ENCODE measurements at regions not wholly inside any gene's neighbourhood (a gene's known extent, or its start where the extent isn't known, plus 50 kb on each side); places are given as distances from the start of the nearest gene placed in this dataset.
A peak's percentile ranks its signal among the peaks of the same experiment; 100 is the strongest.
"Not testable (repeated sequence)": the region's sequence is repeated elsewhere in the genome, so short reads cannot be mapped to it uniquely, and the experiment has no call there.

- not testable (repeated sequence) for H3K27ac ChIP-seq; ATAC-seq (ENCODE audit: insufficient number of reproducible peaks, low FRiP score, low read depth); H3K9me3 ChIP-seq; H3K4me3 ChIP-seq; H3K4me1 ChIP-seq (ENCODE audit: control insufficient read depth in 1 of 2, low read depth in 2 of 2); H3K36me3 ChIP-seq; DNase-seq (ENCODE audit: low spot score); H3K27me3 ChIP-seq (replicated peaks; ENCODE audit: insufficient read depth)
These were observed 152.7 kb downstream of the CWH43 start for GRCh38 chr4:49138818-49139217.

DNA sequence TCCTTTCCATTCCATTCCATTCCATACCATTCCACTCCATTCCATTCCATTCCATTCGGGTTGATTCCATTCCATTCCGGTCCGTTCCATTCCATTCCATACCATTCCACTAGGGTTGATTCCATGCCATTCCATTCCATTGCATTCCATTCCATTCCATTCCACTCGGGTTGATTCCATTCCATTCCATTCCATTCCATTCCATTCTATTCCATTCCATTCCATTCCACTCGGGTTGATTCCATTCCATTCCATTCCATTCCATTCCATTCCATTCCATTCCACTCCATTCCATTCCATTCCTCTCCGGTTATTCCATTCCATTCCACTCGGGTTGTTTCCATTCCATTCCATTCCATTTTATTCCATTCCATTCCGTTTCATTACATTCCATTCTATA is 153.4 kb downstream of the CWH43 start:
- peak; percentile 84 for ATAC-seq (ENCODE audit: insufficient number of reproducible peaks, low FRiP score, low read depth)
- H3K9me3 ChIP-seq; H3K4me3 ChIP-seq; H3K36me3 ChIP-seq; DNase-seq (ENCODE audit: low spot score); H3K27me3 ChIP-seq (replicated peaks; ENCODE audit: insufficient read depth); H3K4me1 ChIP-seq (ENCODE audit: control insufficient read depth in 1 of 2, low read depth in 2 of 2); H3K27ac ChIP-seq: not testable (repeated sequence)

GRCh38 chr4:49140351-49140750 is 154.3 kb downstream of the CWH43 start:
- H3K4me3 ChIP-seq; H3K36me3 ChIP-seq; H3K27ac ChIP-seq; H3K4me1 ChIP-seq (ENCODE audit: control insufficient read depth in 1 of 2, low read depth in 2 of 2); H3K27me3 ChIP-seq (replicated peaks; ENCODE audit: insufficient read depth); H3K9me3 ChIP-seq; ATAC-seq (ENCODE audit: insufficient number of reproducible peaks, low FRiP score, low read depth): not testable (repeated sequence)
- DNase-seq (ENCODE audit: low spot score) = peak; percentile 54

DNA sequence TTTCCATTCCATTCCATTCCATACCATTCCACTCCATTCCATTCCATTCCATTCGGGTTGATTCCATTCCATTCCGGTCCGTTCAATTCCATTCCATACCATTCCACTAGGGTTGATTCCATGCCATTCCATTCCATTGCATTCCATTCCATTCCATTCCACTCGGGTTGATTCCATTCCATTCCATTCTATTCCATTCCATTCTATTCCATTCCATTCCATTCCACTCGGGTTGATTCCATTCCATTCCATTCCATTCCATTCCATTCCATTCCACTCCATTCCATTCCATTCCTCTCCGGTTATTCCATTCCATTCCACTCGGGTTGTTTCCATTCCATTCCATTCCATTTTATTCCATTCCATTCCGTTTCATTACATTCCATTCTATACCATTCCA is 155.9 kb downstream of the CWH43 start:
- not testable (repeated sequence) for H3K9me3 ChIP-seq; H3K27me3 ChIP-seq (replicated peaks; ENCODE audit: insufficient read depth); H3K4me3 ChIP-seq; H3K36me3 ChIP-seq; H3K4me1 ChIP-seq (ENCODE audit: control insufficient read depth in 1 of 2, low read depth in 2 of 2); H3K27ac ChIP-seq; DNase-seq (ENCODE audit: low spot score)
- peak; percentile 60 for ATAC-seq (ENCODE audit: insufficient number of reproducible peaks, low FRiP score, low read depth)

GRCh38 chr4:49147143-49147542 is 161.1 kb downstream of the CWH43 start:
- not testable (repeated sequence) for H3K9me3 ChIP-seq; H3K27ac ChIP-seq; H3K4me1 ChIP-seq (ENCODE audit: control insufficient read depth in 1 of 2, low read depth in 2 of 2); DNase-seq (ENCODE audit: low spot score); H3K36me3 ChIP-seq; H3K4me3 ChIP-seq; H3K27me3 ChIP-seq (replicated peaks; ENCODE audit: insufficient read depth)
- peak; percentile 69 for ATAC-seq (ENCODE audit: insufficient number of reproducible peaks, low FRiP score, low read depth)

DNA sequence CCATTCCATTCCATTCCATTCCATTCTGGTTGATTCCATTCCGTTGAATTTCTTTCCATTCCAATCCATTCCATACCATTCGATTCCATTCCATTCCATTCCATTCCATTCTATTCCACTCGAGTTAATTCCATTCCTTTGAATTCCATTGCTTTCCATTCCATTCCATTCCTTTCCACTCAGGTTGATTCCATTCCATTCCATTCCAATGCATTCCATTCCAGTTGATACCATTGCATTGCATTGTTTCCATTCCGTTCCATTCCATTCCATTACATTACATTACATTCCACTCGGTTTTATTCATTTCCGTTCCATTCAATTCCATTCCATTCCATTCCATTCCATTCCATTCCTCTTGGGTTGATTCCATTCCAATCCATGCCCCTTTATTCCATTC is 161.5 kb downstream of the CWH43 start:
- not testable (repeated sequence) for DNase-seq (ENCODE audit: low spot score); H3K9me3 ChIP-seq; H3K4me3 ChIP-seq; H3K27ac ChIP-seq; H3K27me3 ChIP-seq (replicated peaks; ENCODE audit: insufficient read depth); H3K4me1 ChIP-seq (ENCODE audit: control insufficient read depth in 1 of 2, low read depth in 2 of 2); H3K36me3 ChIP-seq; ATAC-seq (ENCODE audit: insufficient number of reproducible peaks, low FRiP score, low read depth)

DNA sequence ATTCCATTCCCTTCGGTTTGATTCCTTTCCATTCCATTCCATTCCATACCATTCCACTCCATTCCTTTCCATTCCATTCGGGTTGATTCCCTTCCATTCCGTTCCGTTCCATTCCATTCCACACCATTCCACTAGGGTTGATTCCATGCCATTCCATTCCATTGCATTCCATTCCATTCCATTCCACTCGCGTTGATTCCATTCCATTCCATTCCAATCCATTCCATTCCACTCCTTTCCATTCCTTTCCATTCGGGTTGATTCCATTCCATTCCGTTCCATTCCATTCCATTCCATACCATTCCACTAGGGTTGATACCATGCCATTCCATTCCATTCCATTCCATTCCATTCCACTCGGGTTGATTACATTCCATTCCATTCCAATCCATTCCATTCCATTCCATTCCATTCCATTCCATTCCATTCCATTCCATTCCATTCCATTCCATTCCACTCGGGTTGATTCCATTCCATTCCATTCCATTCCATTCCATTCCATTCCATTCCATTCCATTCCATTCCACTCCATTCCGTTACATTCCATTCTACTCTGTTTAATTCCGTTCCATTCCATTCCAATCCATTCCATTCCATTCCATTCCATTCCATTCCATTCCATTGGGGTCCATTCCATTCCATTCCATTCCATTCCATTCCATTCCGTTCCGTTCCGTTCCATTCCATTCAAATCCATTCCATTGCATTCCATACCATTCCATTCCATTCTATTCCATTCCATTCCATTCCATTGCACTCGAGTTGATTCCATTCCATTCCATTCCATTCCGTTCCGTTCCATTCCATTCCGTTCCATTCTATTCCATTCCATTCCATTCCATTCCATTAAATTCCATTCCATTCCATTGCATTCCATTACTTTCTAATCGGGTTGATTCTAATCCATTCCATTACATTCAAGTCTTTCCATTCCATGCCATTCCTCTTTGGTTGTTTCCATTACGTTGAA is 163.2 kb downstream of the CWH43 start:
- not testable (repeated sequence) for H3K27ac ChIP-seq; DNase-seq (ENCODE audit: low spot score); H3K36me3 ChIP-seq; H3K4me1 ChIP-seq (ENCODE audit: control insufficient read depth in 1 of 2, low read depth in 2 of 2); H3K4me3 ChIP-seq; H3K27me3 ChIP-seq (replicated peaks; ENCODE audit: insufficient read depth); H3K9me3 ChIP-seq
- peak; percentile 98 for ATAC-seq (ENCODE audit: insufficient number of reproducible peaks, low FRiP score, low read depth)

- H3K27ac ChIP-seq; H3K36me3 ChIP-seq; ATAC-seq (ENCODE audit: insufficient number of reproducible peaks, low FRiP score, low read depth); H3K27me3 ChIP-seq (replicated peaks; ENCODE audit: insufficient read depth); H3K4me3 ChIP-seq; DNase-seq (ENCODE audit: low spot score); H3K4me1 ChIP-seq (ENCODE audit: control insufficient read depth in 1 of 2, low read depth in 2 of 2): not testable (repeated sequence)
- peaks cover 12% of the 10 kb centered on the region for H3K9me3 ChIP-seq
These were observed 164.4 kb downstream of the CWH43 start for GRCh38 chr4:49150351-49151083.

- DNase-seq (ENCODE audit: low spot score); H3K4me3 ChIP-seq; H3K27me3 ChIP-seq (replicated peaks; ENCODE audit: insufficient read depth); H3K27ac ChIP-seq; H3K4me1 ChIP-seq (ENCODE audit: control insufficient read depth in 1 of 2, low read depth in 2 of 2); H3K36me3 ChIP-seq: not testable (repeated sequence)
- H3K9me3 ChIP-seq = peaks cover 14% of the 10 kb centered on the region
- peak; percentile 29 for ATAC-seq (ENCODE audit: insufficient number of reproducible peaks, low FRiP score, low read depth)
These were observed 166.9 kb downstream of the CWH43 start for GRCh38 chr4:49153011-49153410.

- peak; percentile 72 for ATAC-seq (ENCODE audit: insufficient number of reproducible peaks, low FRiP score, low read depth)
- not testable (repeated sequence) for H3K4me1 ChIP-seq (ENCODE audit: control insufficient read depth in 1 of 2, low read depth in 2 of 2); H3K36me3 ChIP-seq; H3K4me3 ChIP-seq; H3K27ac ChIP-seq; DNase-seq (ENCODE audit: low spot score); H3K27me3 ChIP-seq (replicated peaks; ENCODE audit: insufficient read depth)
- H3K9me3 ChIP-seq = peaks cover 14% of the 10 kb centered on the region
These were observed 168.4 kb downstream of the CWH43 start for GRCh38 chr4:49154308-49155103.

DNA sequence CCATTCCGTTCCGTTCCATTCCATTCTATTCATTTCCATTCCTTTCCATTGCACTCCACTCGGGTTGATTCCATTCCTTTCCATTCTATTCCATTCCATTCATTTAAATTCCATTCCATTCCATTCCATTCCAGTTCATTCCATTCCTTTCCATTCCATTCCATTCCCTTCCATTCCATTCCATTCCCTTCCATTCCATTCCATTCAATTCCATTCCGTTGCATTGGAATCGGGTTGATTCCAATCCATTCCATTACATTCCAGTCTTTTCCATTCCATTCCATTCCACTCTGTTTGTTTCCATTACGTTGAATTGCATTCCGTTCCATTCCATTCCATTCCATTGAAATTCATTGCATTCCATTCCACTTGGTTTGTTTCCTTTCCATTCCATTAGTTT is 169.2 kb downstream of the CWH43 start:
- H3K4me1 ChIP-seq (ENCODE audit: control insufficient read depth in 1 of 2, low read depth in 2 of 2); ATAC-seq (ENCODE audit: insufficient number of reproducible peaks, low FRiP score, low read depth); H3K9me3 ChIP-seq; H3K4me3 ChIP-seq; H3K27ac ChIP-seq; DNase-seq (ENCODE audit: low spot score); H3K36me3 ChIP-seq; H3K27me3 ChIP-seq (replicated peaks; ENCODE audit: insufficient read depth): not testable (repeated sequence)

DNA sequence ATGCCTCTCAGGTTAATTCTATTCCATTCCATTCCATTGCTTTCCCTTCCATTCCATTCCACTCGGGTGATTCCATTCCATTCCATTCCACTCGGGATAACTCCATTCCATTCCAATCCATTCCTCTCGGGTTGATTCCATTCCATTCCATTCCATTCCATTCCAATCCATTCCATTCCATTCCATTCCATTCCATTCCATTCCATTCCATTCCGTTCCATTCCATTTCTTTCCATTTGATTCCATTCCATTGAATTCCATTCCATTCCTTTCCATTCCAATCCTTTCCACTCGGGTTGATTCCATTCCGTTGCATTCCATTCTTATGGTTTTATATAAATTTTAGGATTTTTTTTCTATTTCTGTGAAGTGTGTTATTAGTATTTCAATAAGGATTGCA is 170.2 kb downstream of the CWH43 start:
- not testable (repeated sequence) for H3K4me3 ChIP-seq; H3K4me1 ChIP-seq (ENCODE audit: control insufficient read depth in 1 of 2, low read depth in 2 of 2); H3K9me3 ChIP-seq; DNase-seq (ENCODE audit: low spot score); H3K27me3 ChIP-seq (replicated peaks; ENCODE audit: insufficient read depth); H3K36me3 ChIP-seq; ATAC-seq (ENCODE audit: insufficient number of reproducible peaks, low FRiP score, low read depth); H3K27ac ChIP-seq

All from thoracic aorta (tissue), 2 donors.